ENCODE measurements at regions not wholly inside any gene's neighbourhood (a gene's known extent, or its start where the extent isn't known, plus 50 kb on each side); places are given as distances from the start of the nearest gene placed in this dataset.
"Not testable (repeated sequence)": the region's sequence is repeated elsewhere in the genome, so short reads cannot be mapped to it uniquely, and the experiment has no call there.

DNA sequence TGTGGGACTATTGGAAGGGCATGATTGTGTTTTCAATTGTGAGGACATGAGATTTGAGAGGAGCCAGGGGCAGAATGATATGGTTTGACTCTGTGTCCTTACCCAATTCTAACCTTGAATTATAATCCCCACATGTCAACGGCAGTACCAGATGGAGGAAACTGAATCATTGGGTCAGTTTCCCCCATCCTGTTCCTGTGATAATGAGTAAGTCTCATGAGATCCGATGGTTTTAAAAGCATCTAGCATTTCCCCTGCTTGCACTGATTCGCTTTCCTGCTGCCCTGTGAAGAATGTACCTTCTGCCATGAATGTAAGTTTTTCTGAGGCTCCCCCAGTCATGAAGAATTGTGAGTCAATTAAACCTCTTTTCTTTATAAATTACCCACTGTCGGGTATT, 1367.1 kb downstream of the XPNPEP1 start:
- Histone ChIP-seq H3K27me3 (replicated peaks in 2 of 5; ENCODE audit: control insufficient read depth in 4 of 5, insufficient read depth in 5 of 5, low read length in 4 of 5) (peaks cover 0 to 1% (median 0%) of the 10 kb centered on the region in 5 experiments), H3K36me3 (ENCODE audit: control insufficient read depth in 4 of 4, insufficient read depth in 4 of 4, low read length in 3 of 4) (no peaks in the 10 kb centered on the region), H3K9me3 (ENCODE audit: control extremely low read depth in 1 of 5, control insufficient read depth in 4 of 5, insufficient read depth in 2 of 5, low read depth in 1 of 5, low read length in 4 of 5) (peaks cover 0 to 2% (median 0%) of the 10 kb centered on the region in 5 experiments), H3K27ac (ENCODE audit: insufficient read depth in 1 of 2, low read depth in 1 of 2, low read length in 2 of 2, poor library complexity in 1 of 2, severe bottlenecking in 2 of 2) (no peak overlapping the region), H3K4me3 (ENCODE audit: control insufficient read depth in 1 of 7, extremely low read depth in 1 of 7, insufficient read depth in 4 of 7, low read depth in 2 of 7, low read length in 6 of 7) (no peak overlapping the region), H3K4me1 (ENCODE audit: control extremely low read depth in 1 of 4, control insufficient read depth in 4 of 4, insufficient read depth in 4 of 4, low read length in 3 of 4) (no peaks in the 10 kb centered on the region)
- DNase-seq: peak in 1 of 3 donors; percentile 2
- CTCF ChIA-PET: no interaction called here
- 48% methylated on average over 3 of the region's 4 CpGs for WGBS (ENCODE audit: insufficient coverage)
- POLR2A ChIA-PET: no interaction called here

DNA sequence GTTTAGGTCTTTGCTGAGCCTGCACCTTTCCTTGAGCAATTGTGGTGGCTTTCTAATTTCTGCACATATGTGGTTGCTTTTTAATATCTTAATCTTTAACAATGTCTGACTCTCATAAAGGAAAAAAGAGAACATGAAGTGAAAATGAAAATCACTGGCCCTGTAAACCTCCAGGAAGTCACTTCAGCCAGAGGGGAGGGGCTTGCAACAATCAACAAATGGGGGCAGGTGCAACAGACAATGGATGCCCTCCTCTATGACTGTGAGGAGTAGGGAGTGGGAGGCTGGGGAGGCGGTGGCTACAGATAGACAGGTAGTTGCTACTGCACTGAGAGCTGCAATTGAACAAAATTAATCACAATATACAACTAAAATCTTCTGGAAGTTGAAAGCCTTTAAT, 1377.4 kb downstream of the XPNPEP1 start:
- CTCF ChIA-PET: interaction anchor here (1.9 kb wide), 1 partner anchor 186 kb away, joined by 6 read pairs; no protein-coding TSS in a partner anchor

DNA sequence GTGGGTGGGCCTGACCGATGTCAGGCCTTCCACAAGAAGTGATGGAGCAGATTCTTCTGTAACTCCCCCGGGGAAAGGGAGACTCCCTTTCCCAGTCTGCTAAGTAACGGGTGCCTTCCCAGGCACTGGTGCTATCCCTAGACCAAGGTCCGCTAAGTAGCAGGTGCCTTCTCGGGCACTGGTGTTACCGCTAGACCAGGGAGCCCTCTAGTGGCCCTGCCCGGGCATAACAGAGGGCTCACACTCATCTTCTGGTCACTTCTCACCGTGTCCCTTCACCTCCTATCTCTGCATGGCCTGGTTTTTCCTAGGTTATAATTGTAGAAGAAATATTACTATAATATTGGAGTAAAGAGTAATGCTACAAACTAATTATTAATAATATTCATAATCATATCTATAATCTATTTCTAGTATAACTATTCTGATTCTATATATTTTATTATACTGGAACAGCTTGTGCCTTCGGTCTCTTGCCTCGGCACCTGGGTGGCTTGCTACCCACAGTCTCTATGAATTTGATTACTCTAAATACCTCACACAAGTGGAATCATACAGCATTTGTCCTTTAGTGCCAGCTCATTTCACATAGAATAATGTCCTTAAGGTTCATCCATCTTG, 1378.7 kb downstream of the XPNPEP1 start:
- Histone ChIP-seq H3K9me3 (ENCODE audit: control extremely low read depth in 1 of 5, control insufficient read depth in 4 of 5, insufficient read depth in 2 of 5, low read depth in 1 of 5, low read length in 4 of 5) (no peaks in the 10 kb centered on the region), H3K27ac (ENCODE audit: insufficient read depth in 1 of 2, low read depth in 1 of 2, low read length in 2 of 2, poor library complexity in 1 of 2, severe bottlenecking in 2 of 2) (no peak overlapping the region), H3K27me3 (replicated peaks in 2 of 5; ENCODE audit: control insufficient read depth in 4 of 5, insufficient read depth in 5 of 5, low read length in 4 of 5) (no peaks in the 10 kb centered on the region), H3K4me3 (ENCODE audit: control insufficient read depth in 1 of 7, extremely low read depth in 1 of 7, insufficient read depth in 4 of 7, low read depth in 2 of 7, low read length in 6 of 7) (no peak overlapping the region), H3K36me3 (ENCODE audit: control insufficient read depth in 4 of 4, insufficient read depth in 4 of 4, low read length in 3 of 4) (no peaks in the 10 kb centered on the region), H3K4me1 (ENCODE audit: control extremely low read depth in 1 of 4, control insufficient read depth in 4 of 4, insufficient read depth in 4 of 4, low read length in 3 of 4) (peaks cover 0 to 2% (median 0%) of the 10 kb centered on the region in 4 experiments)
- ChIA-PET POLR2A (no interaction called here), CTCF (interaction anchor here (0.7 to 2.2 kb wide), 4 partner anchors 185 to 435 kb away, joined by 3 to 14 read pairs (median 5); no protein-coding TSS in a partner anchor)
- peak; percentile 56 to 66 (median 59) for DNase-seq
- 33% methylated on average over 8 of the region's 10 CpGs for WGBS (ENCODE audit: insufficient coverage)

More for the DNA sequence above, 1377.4 kb downstream of the XPNPEP1 start:
- POLR2A ChIA-PET: no interaction called here
- Histone ChIP-seq H3K4me3 (ENCODE audit: control insufficient read depth in 1 of 7, extremely low read depth in 1 of 7, insufficient read depth in 4 of 7, low read depth in 2 of 7, low read length in 6 of 7) (no peak overlapping the region), H3K36me3 (ENCODE audit: control insufficient read depth in 4 of 4, insufficient read depth in 4 of 4, low read length in 3 of 4) (no peaks in the 10 kb centered on the region), H3K27ac (ENCODE audit: insufficient read depth in 1 of 2, low read depth in 1 of 2, low read length in 2 of 2, poor library complexity in 1 of 2, severe bottlenecking in 2 of 2) (no peak overlapping the region), H3K4me1 (ENCODE audit: control extremely low read depth in 1 of 4, control insufficient read depth in 4 of 4, insufficient read depth in 4 of 4, low read length in 3 of 4) (peaks cover 0 to 2% (median 0%) of the 10 kb centered on the region in 4 experiments), H3K27me3 (replicated peaks in 2 of 5; ENCODE audit: control insufficient read depth in 4 of 5, insufficient read depth in 5 of 5, low read length in 4 of 5) (no peaks in the 10 kb centered on the region), H3K9me3 (ENCODE audit: control extremely low read depth in 1 of 5, control insufficient read depth in 4 of 5, insufficient read depth in 2 of 5, low read depth in 1 of 5, low read length in 4 of 5) (no peaks in the 10 kb centered on the region)
- peak in 1 of 3 donors; percentile 8 for DNase-seq
- WGBS (ENCODE audit: insufficient coverage): no CpG with 5 or more reads among the region's 1 CpG

DNA sequence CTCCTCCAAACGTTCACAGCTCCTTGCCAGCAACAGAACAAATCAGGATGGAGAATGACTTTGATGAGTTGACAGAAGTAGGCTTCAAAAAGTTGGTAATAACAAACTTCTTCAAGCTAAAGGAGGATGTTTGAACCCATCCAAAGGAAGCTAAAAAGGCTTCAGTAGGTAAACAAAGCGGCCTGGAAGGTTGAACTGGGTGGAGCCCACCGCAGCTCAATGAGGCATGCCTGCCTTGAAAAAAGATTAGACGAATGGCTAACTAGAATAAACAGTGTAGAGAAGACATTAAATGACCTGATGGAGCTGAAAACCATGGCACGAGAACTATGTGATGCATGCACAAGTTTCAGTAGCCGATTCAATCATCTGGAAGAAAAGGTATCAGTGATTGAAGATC, 1369.0 kb upstream of the SORCS1 start:
- POLR2A ChIA-PET: not testable (repeated sequence)
- CTCF ChIA-PET: interaction anchor here (1.1 kb wide), 1 partner anchor 10 kb away, joined by 4 read pairs; no protein-coding TSS in a partner anchor

DNA sequence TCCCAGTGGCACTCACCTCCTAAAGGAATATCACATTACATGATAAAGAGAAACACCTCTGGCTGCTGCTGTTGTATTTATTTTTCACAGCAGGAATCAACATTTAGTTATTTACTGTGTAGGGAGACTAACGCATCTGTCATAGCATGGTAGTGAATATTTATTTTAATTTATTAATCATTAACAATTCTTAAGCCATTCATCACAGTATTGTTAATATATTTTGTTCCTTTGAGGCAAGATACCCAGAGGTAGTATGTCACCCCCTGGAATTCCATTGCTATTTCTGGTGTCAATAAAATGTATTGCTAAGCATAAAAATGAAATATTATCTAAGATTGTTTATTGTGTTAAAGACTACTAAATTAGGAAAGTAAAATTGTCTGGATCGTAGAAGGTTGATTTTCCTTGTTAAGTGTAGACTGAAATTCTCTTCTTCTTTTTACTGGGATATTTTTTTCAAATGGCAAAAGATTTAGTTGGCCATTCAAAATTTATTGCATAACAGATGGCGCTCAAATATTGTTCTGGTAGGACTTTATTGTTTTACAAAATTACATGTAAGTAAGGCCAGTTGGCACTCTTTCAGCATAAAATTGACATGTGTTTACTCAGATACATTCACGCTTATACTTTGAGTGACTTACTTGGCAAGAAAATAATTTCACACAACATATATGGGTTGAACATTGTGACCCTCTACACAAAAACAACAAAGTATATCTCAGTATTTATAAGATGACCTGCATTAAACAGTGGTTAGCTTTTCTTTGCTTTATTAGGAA, 1358.7 kb upstream of the SORCS1 start:
- 100% methylated on average over 2 of the region's 4 CpGs for WGBS (ENCODE audit: insufficient coverage)
- CTCF ChIA-PET: interaction anchor here (1.1 kb wide), 1 partner anchor 55 kb away, joined by 3 read pairs; no protein-coding TSS in a partner anchor
- POLR2A ChIA-PET: no interaction called here
- peaks cover 0 to 6% (median 3%) of the 10 kb centered on the region in 5 experiments for H3K9me3 ChIP-seq (ENCODE audit: control extremely low read depth in 1 of 5, control insufficient read depth in 4 of 5, insufficient read depth in 2 of 5, low read depth in 1 of 5, low read length in 4 of 5)
- no peak for DNase-seq
- H3K27ac ChIP-seq (ENCODE audit: insufficient read depth in 1 of 2, low read depth in 1 of 2, low read length in 2 of 2, poor library complexity in 1 of 2, severe bottlenecking in 2 of 2): no peak overlapping the region
- no peak overlapping the region for H3K4me3 ChIP-seq (ENCODE audit: control insufficient read depth in 1 of 7, extremely low read depth in 1 of 7, insufficient read depth in 4 of 7, low read depth in 2 of 7, low read length in 6 of 7)
- H3K4me1 ChIP-seq (ENCODE audit: control extremely low read depth in 1 of 4, control insufficient read depth in 4 of 4, insufficient read depth in 4 of 4, low read length in 3 of 4): peaks cover 0 to 26% (median 8%) of the 10 kb centered on the region in 4 experiments
- no peaks in the 10 kb centered on the region for H3K27me3 ChIP-seq (replicated peaks in 2 of 5; ENCODE audit: control insufficient read depth in 4 of 5, insufficient read depth in 5 of 5, low read length in 4 of 5)
- H3K36me3 ChIP-seq (ENCODE audit: control insufficient read depth in 4 of 4, insufficient read depth in 4 of 4, low read length in 3 of 4): no peaks in the 10 kb centered on the region

More for the DNA sequence above, 1369.0 kb upstream of the SORCS1 start:
- not testable (repeated sequence) for DNase-seq; H3K36me3 ChIP-seq (ENCODE audit: control insufficient read depth in 4 of 4, insufficient read depth in 4 of 4, low read length in 3 of 4); H3K27ac ChIP-seq (ENCODE audit: insufficient read depth in 1 of 2, low read depth in 1 of 2, low read length in 2 of 2, poor library complexity in 1 of 2, severe bottlenecking in 2 of 2); H3K27me3 ChIP-seq (replicated peaks in 2 of 5; ENCODE audit: control insufficient read depth in 4 of 5, insufficient read depth in 5 of 5, low read length in 4 of 5); H3K4me3 ChIP-seq (ENCODE audit: control insufficient read depth in 1 of 7, extremely low read depth in 1 of 7, insufficient read depth in 4 of 7, low read depth in 2 of 7, low read length in 6 of 7); H3K4me1 ChIP-seq (ENCODE audit: control extremely low read depth in 1 of 4, control insufficient read depth in 4 of 4, insufficient read depth in 4 of 4, low read length in 3 of 4); H3K9me3 ChIP-seq (ENCODE audit: control extremely low read depth in 1 of 5, control insufficient read depth in 4 of 5, insufficient read depth in 2 of 5, low read depth in 1 of 5, low read length in 4 of 5)
- 97% methylated on average over 5 of the region's 6 CpGs for WGBS (ENCODE audit: insufficient coverage)

DNA sequence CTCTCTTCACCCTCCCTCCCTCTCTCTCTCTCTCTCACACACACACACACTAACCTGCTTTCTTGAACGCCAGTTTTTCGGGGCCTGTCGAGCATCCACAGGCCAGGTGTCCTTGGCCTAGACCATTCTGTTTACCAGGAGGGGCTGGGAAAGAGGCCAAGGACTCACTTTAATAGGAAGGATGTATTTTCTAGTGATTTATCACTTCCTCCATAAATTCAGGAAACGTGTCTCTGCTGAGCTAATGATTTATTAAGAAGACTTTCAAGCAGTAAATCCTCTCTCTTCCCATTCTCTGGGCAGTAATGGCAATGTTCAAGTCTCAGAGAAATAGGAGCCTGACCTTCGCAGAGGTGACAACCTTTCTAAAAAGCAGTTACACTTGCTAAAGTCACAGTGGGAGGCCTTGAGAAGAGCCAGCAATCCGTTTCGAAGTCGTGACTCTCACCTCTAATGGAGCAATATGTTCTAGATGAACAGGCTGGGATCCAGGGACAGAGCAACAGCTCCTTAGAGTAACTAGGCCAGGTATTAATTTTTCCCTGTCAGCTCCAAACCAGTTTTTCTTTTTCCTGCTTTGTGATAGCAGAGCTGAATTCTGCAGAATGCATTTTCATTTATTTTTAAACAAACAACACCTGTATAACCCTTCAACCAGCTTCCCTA, 1357.5 kb upstream of the SORCS1 start:
- ChIA-PET POLR2A (no interaction called here), CTCF (interaction anchor here (1.1 kb wide), 1 partner anchor 54 kb away, joined by 3 read pairs; no protein-coding TSS in a partner anchor)
- DNase-seq: peak in 1 of 3 donors; percentile 36
- H3K27ac ChIP-seq (ENCODE audit: insufficient read depth in 1 of 2, low read depth in 1 of 2, low read length in 2 of 2, poor library complexity in 1 of 2, severe bottlenecking in 2 of 2): no peak overlapping the region
- H3K9me3 ChIP-seq (ENCODE audit: control extremely low read depth in 1 of 5, control insufficient read depth in 4 of 5, insufficient read depth in 2 of 5, low read depth in 1 of 5, low read length in 4 of 5): peaks cover 0 to 6% (median 3%) of the 10 kb centered on the region in 5 experiments
- no peak overlapping the region for H3K4me3 ChIP-seq (ENCODE audit: control insufficient read depth in 1 of 7, extremely low read depth in 1 of 7, insufficient read depth in 4 of 7, low read depth in 2 of 7, low read length in 6 of 7)
- peaks cover 0 to 26% (median 8%) of the 10 kb centered on the region in 4 experiments for H3K4me1 ChIP-seq (ENCODE audit: control extremely low read depth in 1 of 4, control insufficient read depth in 4 of 4, insufficient read depth in 4 of 4, low read length in 3 of 4)
- 57% methylated on average over 3 of the region's 8 CpGs for WGBS (ENCODE audit: insufficient coverage)
- no peaks in the 10 kb centered on the region for H3K36me3 ChIP-seq (ENCODE audit: control insufficient read depth in 4 of 4, insufficient read depth in 4 of 4, low read length in 3 of 4)
- H3K27me3 ChIP-seq (replicated peaks in 2 of 5; ENCODE audit: control insufficient read depth in 4 of 5, insufficient read depth in 5 of 5, low read length in 4 of 5): no peaks in the 10 kb centered on the region

Measured in common myeloid progenitor, CD34-positive (primary cell).